HG02642 (cell line): ENCODE measurements at regions not wholly inside any gene's neighbourhood (a gene's known extent, or its start where the extent isn't known, plus 50 kb on each side); places are given as distances from the start of the nearest gene placed in this dataset.
"Not testable (repeated sequence)": the region's sequence is repeated elsewhere in the genome, so short reads cannot be mapped to it uniquely, and the experiment has no call there.

Experiments
- ATAC-seq: cut with Tn5 transposase; IDR thresholded peaks from one replicate; pipeline ENCODE4 v1.9.1; 2021; ENCODE audit warnings: mild to moderate bottlenecking; ENCODE audit not compliant: unreplicated experiment, poor library complexity

DNA sequence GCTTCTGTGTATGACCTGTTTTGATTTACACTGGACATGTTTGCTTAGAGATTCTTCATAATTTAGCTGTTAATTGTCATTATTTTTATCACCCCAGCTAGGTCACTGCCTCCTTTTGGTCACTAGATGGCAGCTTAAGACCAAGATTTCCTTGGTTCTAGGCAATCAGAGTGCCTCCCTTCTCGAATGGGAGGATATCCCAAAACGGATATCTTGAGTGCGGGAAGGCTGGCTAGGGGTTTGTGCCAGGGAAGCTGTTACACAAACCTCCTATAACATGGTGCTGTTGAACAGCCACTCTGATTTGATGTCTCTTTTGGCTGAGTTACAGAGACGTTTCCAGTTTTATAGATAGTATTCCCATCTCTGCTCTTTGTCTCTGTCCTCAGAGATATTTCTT lies 283.5 kb downstream of the S1PR1 start:
- ATAC-seq: peak; percentile 91

DNA sequence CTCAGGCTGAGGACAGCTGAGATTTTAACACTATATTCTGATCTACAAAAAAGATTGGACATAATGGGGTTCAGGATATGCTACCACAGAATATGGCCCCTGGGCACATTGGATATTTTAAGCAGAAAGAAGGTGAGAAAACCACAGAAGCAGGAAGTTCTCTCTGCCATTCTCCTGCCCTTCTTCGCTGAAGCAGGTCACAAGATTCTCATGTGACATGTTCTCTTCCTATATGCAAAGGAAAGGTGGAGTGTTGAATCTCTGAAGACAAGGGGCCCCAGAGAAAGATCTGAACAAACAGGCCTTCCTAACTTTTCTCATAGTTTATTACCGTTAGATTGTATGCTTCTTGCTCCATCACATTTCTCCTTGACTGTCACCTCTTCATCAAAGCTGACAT lies 285.7 kb downstream of the S1PR1 start:
- no peak for ATAC-seq

DNA sequence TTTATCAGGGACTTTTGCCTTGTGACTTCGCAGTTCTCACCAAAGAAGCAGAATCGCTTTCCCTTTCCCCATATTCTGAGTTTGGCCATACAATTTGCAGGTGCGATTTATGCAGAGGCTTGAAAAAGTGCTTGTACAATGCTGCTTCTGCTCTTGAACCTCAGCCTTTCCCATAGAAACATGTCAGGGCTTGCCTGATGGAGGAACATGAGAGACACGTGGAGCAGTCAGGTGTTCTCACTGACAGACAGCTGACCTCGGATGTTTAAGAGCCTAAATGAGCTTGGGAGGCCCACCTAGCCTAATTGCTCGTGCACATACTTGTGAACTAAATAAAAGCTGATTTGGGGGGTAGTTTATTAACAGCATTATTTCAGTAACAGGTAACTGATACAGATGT lies 290.0 kb downstream of the S1PR1 start:
- no peak for ATAC-seq

DNA sequence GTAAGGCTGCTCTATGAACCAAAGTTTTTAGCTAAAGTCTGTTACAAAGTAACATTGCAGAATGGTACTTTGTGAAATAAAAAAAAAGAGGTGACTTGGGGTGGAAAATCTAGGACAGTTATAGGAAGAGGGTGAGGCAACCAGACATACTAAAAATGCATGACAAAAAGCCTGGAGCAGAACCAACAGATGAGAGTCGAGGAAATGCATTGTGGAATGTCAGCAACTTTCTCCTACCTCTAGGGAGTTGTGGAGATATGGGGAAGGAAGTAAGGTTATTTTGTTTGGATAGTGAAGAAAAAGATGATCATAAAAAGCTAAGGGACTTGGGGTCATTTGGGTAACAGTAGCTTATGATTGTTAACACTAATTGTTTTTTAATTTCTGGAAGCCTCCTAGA lies 295.6 kb downstream of the S1PR1 start:
- ATAC-seq: no peak

DNA sequence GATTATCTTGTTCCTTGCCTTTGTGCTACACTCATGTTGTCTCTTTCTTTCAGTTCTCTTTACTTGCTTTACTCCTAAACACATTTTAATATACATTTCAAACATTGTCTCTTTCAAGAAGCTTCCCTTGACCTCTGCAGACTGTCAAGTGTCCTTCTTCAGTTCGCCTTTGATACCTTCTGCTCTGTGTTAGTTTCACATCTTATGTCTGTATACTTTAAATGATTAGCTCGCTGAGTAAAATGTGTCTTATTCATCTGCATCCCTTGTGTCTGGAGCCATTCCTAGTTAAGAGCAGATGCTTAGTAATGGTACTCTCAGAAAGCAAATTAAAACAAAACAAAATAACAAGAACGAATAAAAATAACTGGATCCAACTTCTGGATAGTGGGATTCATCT lies 303.3 kb downstream of the S1PR1 start:
- no peak for ATAC-seq

DNA sequence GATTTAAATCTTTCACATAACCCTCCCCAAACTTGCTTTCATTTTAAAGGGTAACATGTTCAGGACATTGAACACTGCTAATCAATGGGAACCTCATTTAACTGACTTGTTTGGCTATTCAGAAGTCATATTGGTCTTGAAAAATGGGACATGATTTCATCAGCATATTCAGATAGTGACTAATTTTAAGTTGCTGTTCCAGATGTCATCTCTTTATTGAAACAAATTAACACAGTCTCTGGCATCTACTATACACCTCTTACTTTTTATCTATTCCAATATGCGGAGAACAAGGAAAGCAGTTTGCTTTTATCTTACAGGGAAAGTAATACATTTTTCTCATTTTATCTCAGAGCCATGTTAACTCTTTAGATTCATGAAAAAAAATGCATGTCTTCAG lies 310.1 kb downstream of the S1PR1 start:
- ATAC-seq: no peak

DNA sequence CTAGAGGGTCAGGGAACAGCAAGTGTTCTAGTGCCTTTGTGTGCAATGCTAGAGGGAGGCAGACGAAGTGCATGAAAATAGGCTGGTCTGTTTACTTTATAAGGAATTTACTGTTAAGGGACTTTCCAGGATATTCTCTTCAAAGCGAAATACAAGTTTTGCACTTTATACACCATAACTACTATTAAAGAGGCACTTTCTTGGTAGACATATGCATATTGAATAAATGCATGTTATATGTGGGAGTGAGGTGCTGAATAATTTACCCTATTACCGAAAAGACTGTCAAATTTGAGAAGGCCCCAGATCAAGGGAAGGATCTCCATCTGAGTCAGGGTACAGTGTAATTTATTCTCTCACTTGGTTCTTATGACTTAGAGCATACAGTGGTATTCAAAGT lies 310.5 kb downstream of the S1PR1 start:
- ATAC-seq: no peak

DNA sequence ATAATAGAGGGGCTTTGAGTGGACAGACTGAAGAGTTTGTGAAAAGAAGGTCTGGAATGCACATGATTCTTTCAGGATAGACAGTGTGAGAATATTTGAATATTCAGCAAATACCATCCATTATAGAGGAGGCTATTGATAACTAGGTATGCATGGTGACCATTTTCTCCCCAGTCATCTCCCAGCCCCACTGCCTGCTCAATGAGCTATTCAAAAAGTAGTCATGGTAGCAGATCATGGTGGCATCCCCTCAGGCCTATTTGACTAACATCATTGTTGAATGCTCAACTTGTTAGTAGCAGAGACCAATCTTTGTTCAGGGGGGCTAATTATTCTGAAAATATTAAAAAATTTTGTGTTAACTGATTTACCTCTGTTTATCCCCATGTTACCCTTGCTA lies 311.6 kb downstream of the S1PR1 start:
- ATAC-seq: no peak

DNA sequence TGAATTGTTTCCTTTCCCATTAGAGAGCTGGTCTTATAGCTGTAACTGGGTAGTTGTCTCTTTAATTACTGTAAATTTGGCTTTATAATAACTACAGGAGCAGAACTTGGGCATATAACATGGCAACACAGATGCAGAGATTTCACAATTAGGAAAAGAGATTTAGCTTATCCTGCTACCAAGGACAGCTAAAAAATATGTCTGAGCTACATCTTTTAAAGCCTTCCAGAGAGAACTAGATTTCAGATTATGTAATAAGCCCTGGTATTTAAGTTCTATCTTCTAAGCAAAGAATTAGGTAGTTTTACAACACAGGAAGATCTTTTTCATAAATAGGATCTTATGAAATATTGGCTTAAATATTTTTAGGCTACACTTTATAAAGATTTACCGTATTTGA lies 313.8 kb downstream of the S1PR1 start:
- no peak for ATAC-seq

DNA sequence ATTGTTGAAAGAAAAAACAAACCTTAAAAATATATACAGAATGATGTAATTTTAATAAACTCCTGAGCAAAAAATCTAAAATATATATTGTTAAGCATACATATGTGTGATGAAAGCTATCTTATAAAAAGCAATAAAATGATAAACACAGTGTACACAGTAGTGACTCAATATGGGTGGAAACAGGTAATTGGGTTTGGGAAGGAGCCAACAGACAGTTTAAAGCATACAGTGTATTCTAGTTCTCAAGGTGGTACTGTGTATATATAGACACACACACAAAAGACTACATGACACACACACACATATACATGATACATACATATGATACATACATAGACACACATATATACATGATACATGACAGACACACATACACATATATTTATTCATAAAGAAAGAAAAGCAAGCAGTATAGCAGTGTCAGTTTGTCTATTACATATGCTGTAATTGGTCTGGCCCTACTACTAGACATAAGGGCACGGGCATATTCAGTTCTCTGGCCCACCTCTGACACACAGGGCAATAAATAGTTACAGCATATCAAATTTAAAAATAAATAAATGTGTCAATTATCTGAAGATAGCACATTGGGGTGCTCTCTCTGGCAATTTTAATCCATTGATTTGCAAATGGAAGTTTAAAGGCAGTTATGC lies 330.2 kb downstream of the S1PR1 start:
- no peak for ATAC-seq

DNA sequence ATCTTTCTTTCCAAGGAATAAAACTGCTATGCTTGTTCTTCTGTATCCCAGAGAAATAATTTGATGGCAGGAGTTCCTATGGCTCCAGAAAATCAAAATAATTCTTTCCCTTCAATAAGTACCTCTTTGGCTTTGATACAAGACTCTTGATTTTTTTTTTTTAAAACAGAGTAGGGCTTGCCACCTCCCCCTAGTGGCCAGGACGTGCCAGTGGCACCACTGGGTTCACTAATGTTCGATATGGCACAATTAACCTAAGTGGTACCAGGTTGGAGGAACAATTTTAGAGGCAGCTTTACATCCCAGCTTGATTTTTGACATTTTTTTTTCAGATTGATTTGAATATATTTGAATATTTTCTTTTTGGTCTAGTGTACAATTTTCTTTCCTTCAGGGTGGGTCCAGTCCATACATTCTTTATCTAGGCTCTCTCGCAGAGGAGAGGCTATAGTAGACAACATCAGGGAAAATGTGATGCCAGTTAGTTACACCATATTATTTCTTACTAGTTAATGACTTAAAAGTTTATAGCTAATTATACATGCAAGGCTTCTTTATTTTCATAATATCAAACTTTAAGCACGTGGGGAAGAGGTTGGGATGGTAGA lies 330.9 kb downstream of the S1PR1 start:
- ATAC-seq: peak; percentile 97

DNA sequence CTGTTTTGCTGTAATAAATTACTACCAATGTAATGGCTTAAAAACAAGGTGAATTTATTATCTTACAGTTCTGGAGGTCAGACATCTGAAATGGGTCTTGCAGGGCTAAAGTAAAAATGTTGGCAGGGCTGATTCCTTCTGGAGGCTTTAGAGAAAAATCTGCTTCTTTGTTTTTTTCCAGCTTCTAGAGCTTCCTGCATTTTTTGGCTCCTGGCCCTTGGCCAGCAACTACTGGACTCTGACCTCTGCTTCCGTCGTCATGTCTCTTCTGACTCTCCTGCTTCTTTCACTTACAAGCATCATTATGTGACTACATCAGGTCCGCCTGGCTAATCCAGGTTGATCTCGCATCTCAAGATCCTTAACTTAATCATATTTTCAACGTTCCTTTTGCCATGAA lies 350.9 kb downstream of the S1PR1 start:
- ATAC-seq: no peak

DNA sequence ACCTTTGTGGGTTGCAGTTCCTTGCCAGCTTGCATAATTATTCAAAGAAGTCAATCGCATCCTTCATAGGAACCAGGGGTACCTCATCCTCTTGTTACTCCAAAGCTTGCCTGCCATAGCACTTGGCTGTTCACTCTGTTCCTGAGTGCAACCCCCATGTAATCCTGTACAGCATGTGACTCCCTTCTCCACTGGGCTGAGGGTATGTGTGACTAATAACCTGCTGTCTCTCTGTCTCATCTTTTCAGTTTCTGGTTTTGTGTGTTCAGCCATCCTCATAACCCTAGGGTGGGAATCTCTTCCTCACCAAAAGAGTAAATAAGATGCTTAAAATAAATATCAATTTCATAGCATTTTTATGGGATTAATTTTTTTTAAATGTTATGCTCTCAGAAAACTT lies 351.9 kb downstream of the S1PR1 start:
- no peak for ATAC-seq

DNA sequence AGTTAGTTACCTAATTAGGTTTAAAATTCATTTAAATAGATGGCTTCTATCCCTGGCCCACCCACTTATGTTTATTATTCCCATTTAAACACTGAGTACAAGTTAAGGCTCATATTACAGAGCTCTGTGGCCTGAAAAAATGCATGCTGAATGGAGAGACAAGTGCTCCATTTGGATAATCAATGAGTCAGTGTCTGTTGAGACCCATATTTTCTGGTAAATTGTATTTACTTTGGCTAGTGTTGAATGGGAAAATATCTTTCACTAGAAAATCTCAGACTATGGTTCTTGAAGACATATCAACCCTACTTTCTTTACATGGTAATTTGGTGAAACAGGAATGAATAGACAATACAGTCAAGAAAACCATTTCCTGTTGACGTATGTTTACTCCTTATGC lies 356.0 kb downstream of the S1PR1 start:
- no peak for ATAC-seq

DNA sequence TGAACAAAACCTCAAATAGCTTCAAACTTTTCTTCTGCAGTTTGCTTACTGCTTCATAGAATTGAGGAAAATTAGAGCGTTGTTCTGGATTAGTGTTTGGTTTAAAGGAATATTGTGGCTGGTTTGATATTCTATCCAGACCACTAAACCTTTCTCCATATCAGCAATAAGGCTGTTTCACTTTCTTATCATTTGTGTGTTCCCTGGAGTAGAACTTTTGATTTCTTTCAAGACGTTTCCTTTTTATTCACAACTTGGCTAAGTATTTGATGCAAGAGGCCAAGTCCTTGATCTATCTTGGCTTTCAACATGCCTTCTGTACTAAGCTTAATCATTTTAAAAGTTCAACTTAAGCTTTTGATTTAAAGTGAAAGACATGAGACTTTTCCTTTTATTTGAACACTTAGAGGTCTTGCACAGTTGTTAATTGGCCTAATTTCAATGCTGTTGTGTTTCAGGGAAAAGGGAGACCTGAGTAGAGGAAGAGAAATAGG lies 359.1 kb downstream of the S1PR1 start:
- ATAC-seq: no peak

DNA sequence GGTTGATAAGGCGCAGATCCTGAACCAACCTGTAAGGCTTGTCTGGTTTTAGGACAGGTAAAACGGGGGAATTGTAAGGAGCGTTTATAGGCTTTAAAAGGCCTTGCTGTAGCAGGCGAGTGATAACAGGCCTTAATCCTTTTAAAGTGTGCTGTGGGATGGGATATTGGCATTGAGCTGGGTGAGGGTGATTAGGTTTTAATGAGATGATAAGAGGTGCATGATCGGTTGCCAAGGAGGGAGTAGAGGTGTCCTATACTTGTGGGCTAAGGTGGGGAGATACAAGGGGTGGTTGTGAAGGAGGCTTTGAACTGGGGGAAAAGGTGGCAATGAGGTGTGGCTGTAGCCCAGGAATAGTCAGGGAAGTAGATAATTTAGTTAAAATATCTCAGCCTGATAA lies 363.8 kb downstream of the S1PR1 start:
- ATAC-seq: not testable (repeated sequence)

DNA sequence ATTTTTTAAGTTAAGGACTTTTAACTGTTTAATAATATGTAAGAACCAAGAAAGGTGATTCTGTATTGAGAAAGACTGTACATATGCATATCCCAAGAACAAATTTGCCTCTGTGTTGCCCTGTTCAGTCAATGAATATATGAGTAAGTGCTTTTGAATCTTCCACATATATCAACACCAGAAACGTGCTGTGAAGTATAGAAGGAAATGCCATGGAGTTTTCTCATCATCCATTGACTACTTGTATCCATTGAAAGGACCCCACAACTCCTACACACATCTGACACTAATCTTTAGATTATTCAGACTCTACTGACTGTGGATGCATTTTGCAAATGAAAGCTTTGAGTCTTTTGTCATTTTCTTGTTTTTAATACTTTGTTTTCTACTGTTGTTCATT lies 366.9 kb downstream of the S1PR1 start:
- ATAC-seq: no peak

DNA sequence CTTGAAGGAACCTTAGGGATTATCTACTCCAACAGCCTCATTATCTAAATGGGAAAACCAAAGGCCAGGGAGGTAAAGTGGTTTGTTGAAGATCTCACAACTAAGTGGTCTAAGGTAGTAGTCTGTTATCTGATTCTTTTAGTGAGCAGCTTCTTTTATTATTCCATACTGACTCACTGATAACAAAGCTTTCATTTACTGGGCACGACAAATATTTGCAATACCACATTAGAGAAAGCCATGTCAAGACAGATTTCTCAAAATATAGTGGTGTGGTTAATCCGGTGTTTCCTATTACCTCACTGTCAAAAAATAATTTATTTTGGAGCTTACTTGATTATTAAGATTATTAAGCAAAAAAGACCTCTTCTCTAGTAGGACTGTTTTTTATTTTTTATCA lies 369.1 kb downstream of the S1PR1 start:
- no peak for ATAC-seq

DNA sequence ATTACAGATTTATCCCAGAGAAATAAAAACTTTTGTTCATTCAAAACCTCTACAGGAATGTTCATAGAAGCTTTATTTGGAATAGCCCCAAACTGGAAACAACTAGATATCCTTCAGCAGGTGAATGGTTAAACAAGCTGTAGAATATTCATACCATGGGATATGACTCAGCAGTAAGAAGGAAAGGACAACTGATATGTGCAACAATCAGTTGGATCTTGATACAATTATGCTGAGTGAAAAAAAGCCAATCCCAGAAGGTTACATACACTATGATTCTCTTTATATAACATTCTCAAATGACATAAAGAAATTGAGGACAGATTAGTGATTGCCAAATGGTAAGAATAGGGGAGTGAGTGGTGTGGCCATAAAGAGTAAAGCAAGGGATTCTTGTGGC lies 376.7 kb downstream of the S1PR1 start:
- ATAC-seq: no peak

DNA sequence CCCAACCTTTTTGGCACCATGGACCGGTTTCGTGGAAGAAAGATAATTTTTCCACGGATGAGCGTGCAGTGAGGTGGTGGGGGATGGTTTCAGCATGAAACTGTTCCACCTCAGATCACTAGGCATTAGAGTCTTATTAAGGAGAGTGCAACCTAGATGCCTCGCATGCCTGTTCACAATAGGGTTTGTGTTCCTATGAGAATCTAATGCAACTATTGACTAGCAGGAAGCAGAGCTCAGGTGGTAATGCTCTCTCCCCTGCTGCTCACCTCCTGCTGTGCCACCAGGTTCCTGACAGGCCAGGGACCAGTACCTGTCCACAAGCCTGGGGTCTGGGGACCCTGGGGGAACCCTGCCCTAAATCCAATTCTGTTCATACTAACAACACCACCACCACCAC lies 377.8 kb downstream of the OLFM3 start:
- ATAC-seq: no peak

DNA sequence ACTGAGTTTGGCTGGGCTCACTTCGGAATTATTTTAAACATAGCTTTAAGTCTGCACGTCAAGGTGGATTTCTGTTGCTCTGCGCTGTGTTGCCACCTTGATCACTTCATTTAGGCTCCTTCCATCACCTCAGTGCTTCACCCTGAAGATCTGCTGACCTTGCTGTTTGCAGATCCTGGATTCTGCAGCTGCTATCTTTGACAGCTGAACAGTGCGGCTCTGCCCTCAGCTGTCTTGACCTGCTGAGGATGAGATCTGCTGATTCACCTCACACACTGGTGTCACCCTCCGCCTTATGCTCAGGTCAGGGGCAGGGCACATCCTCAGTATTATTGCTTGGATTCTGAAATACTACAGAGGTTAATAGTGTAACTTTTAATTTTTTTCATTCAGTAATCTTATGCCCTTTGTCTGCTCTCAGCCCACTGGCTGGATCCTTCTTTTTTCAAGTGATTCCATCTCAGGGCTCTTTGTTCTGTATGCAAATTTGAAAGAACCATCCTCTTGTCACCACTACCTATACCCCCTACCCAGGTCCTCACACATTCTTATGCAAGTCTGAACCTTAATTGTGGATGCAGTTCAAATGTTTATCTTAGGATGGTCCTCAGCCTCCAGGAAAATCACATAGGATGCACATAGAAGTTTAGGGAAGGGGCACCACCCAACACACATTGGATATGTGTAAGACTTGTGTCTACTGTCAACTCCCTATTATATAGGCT lies 364.0 kb downstream of the OLFM3 start:
- ATAC-seq: no peak

DNA sequence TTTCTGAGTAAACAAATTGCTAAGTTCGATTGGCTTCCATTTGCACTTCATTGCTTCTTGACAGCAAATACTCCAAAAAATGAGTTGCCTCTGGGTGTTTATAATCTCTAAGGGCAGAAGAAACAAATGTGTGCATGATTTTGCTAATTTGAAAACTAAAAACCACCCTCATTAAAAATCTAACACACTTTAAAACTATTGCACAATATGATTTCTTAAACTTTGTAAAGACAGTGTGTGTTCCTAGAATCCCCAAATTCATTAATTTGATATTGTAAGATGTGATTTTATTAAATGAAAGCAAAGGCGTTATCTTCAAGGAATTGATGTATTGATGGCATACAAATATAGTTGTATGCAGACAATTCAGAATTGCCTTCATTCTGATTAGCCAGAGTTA lies 350.9 kb downstream of the OLFM3 start:
- no peak for ATAC-seq
